Stimulated activated CD8-positive, alpha-beta memory T cell treated with anti-CD3 and anti-CD28 coated beads, Interleukin-2, amount 100 ng/mL, for 1 hour (primary cell): ENCODE measurements at regions not wholly inside any gene's neighbourhood (a gene's known extent, or its start where the extent isn't known, plus 50 kb on each side); places are given as distances from the start of the nearest gene placed in this dataset.
"Not testable (repeated sequence)": the region's sequence is repeated elsewhere in the genome, so short reads cannot be mapped to it uniquely, and the experiment has no call there.

Experiments
- DNase-seq, 2 donors: peaks; one replicate each; pipeline ENCODE4 v3.0.0-alpha.2; 2020; ENCODE audit warnings: low read depth in 2 of 2

- no peak for DNase-seq
Measured at GRCh38 chr10:120204877-120205276, 252.2 kb upstream of the PLPP4 start.

- no peak for DNase-seq
Measured at GRCh38 chr10:120205368-120206018, 251.5 kb upstream of the PLPP4 start.

- DNase-seq = no peak
Measured at GRCh38 chr10:120208488-120208887, 248.5 kb upstream of the PLPP4 start.

- no peak for DNase-seq
Measured at GRCh38 chr10:120209124-120209762, 247.8 kb upstream of the PLPP4 start.

GRCh38 chr10:120212275-120212674 lies 244.8 kb upstream of the PLPP4 start:
- no peak for DNase-seq

GRCh38 chr10:120213283-120213682 lies 243.7 kb upstream of the PLPP4 start:
- not testable (repeated sequence) for DNase-seq

- DNase-seq = no peak
Measured at GRCh38 chr10:120217736-120218135, 239.3 kb upstream of the PLPP4 start.

- no peak for DNase-seq
Measured at GRCh38 chr10:120221873-120222485, 235.0 kb upstream of the PLPP4 start.

- no peak for DNase-seq
Measured at GRCh38 chr10:120229641-120230040, 227.4 kb upstream of the PLPP4 start.

GRCh38 chr10:120239695-120240094 lies 217.3 kb upstream of the PLPP4 start:
- DNase-seq = not testable (repeated sequence)

GRCh38 chr10:120251821-120252442 lies 205.1 kb upstream of the PLPP4 start:
- DNase-seq = no peak

- no peak for DNase-seq
Measured at GRCh38 chr10:120253131-120253530, 203.9 kb upstream of the PLPP4 start.

GRCh38 chr10:120260456-120260855 lies 196.6 kb upstream of the PLPP4 start:
- DNase-seq = no peak

GRCh38 chr10:120262857-120263547 lies 194.0 kb upstream of the PLPP4 start:
- no peak for DNase-seq

- DNase-seq = no peak
Measured at GRCh38 chr10:120266022-120266421, 191.0 kb upstream of the PLPP4 start.

GRCh38 chr10:120270906-120271305 lies 186.1 kb upstream of the PLPP4 start:
- DNase-seq = no peak

- DNase-seq = no peak
Measured at GRCh38 chr10:120271696-120272095, 185.3 kb upstream of the PLPP4 start.

- no peak for DNase-seq
Measured at GRCh38 chr10:120272350-120272749, 184.7 kb upstream of the PLPP4 start.

- no peak for DNase-seq
Measured at GRCh38 chr10:120278069-120278468, 179.0 kb upstream of the PLPP4 start.

- no peak for DNase-seq
Measured at GRCh38 chr10:120279196-120279595, 177.8 kb upstream of the PLPP4 start.

- DNase-seq = no peak
Measured at GRCh38 chr10:120282421-120282820, 174.6 kb upstream of the PLPP4 start.

- DNase-seq = no peak
Measured at GRCh38 chr10:120282846-120283492, 174.1 kb upstream of the PLPP4 start.
